ENCODE measurements at regions not wholly inside any gene's neighbourhood (a gene's known extent, or its start where the extent isn't known, plus 50 kb on each side); places are given as distances from the start of the nearest gene placed in this dataset.

DNA sequence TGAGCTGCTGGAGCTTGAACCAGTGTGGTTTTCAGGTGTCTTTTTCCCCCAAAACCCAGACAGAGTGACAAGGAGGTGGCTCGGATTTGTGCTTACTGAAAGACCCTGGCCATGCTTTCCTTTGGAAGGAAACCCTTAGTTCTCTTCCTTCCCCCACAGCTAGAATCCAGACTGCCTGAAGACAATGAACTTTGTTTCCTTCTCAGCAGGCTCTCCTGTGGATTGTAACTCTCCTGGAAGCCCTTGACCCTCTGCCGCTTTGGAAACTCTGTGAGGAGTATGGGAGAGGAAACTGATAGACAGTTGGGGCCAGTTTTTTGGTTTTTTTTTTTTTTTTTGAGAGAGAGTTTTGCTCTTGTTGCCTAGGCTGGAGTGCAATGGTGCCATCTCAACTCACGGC, 62.1 kb upstream of the SESN3 start:
- intact Hi-C loops (cut with DNase I) = no loop called here
- ATAC-seq (no peak), DNase-seq (ENCODE audit: low spot score) (no peak)

- ATAC-seq (no peak), DNase-seq (ENCODE audit: low spot score) (no peak)
- intact Hi-C loops (cut with DNase I) = no loop called here
These were observed 60.9 kb upstream of the SESN3 start for GRCh38 chr11:95291946-95292345.

DNA sequence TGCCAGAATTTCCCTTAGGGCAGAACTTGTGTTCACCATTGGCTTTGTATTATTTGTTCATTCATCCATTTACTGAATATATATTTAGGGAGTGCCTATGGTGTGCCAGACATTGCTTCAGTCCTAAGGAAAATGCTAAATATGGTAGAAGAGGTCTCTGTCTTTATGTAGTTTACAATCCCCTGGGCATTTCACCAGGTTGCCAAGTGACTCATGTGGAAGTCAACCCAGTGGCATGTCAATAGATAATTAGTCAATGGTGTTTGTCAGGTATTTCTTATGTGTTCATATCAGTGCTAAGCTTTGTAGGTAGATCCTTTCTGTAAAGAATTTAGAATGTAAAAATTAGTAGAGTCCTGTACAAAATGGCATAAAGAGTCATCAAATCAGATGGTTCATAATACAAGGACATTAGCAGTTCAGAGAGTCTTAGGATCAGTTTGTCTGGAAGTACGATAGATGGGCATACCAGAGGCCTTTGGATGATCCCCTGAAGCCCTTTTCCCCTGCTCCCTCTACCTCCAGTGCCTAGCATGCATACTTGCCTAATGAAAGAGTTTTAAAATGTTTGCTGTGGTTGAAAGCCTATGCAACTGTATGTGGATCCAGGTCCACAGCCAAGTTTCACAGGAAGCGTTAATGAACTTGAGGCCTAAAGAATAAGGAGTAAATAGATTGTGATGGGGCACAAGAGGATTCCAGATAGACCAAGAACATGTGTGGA, 58.5 kb upstream of the SESN3 start:
- intact Hi-C loops (cut with DNase I) = no loop called here
- no peak for DNase-seq (ENCODE audit: low spot score)
- ATAC-seq = no peak

GRCh38 chr11:95284057-95285052, 53.4 kb upstream of the SESN3 start:
- intact Hi-C loops (cut with DNase I) = no loop called here
- DNase-seq (ENCODE audit: low spot score) = no peak
- ATAC-seq = no peak

DNA sequence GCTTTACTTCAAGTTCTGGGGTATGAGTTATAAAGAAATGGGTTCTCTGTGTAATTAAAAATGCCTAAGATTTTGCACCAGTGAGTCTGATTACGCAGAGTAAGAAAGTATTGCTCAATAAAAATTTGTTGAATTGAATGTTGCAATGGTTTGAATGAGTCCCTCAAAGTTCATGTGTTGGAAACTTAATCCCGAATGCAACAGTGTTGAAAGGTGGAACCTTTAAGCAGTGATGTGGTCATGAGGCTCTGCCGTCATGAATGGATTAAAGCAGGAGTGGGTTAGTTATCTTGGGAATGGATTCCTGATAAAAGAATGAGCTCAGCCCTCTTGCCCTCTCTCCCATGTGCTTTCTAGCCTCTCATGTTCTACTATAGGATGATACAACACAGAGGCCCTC, 52.6 kb upstream of the SESN3 start:
- DNase-seq (ENCODE audit: low spot score) = no peak
- ATAC-seq = peak; percentile 57
- intact Hi-C loops (cut with DNase I) = no loop called here

GRCh38 chr11:95283146-95283545, 52.1 kb upstream of the SESN3 start:
- ATAC-seq (peak; percentile 7), DNase-seq (ENCODE audit: low spot score) (no peak)
- intact Hi-C loops (cut with DNase I) = no loop called here

DNA sequence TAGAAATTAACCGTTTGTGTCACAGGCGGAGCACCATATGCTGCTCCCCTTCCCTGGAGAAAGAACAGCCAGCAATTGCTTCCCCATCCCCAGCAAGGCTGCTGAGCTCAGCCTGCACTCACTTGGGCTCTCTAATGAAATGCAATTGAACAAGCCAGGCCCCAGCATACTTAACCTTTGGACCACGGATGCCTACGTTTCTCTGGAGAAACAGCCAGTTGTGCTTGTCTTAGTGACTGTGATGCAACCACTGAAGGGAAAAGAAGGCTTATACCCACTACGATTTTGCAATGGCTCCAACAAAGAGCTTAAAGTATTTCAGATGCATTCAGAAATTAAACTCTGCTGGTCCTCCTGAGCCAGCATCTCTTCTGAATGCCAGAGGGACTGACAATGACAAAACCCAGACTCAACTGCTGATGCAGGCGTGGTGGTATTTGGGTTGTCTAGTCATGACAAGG, 51.3 kb upstream of the SESN3 start:
- ATAC-seq = peak; percentile 76
- no peak for DNase-seq (ENCODE audit: low spot score)
- intact Hi-C loops (cut with DNase I) = no loop called here
